GM12878 (cell line): ENCODE measurements at regions not wholly inside any gene's neighbourhood (a gene's known extent, or its start where the extent isn't known, plus 50 kb on each side); places are given as distances from the start of the nearest gene placed in this dataset.

Source experiments
- ATAC-seq: fragments of 200-7000 bp; cut with Tn5 transposase; 3 replicates; pipeline ENCODE4 v1.9.1; 2020; ENCODE audit warnings: mild to moderate bottlenecking, moderate library complexity
- BruUV-seq: library from RNA; stranded (reverse); fragments of 400-500 nt; replicated peaks from 2 replicates; lab custom pipeline; 2021; lab: Mats Ljungman, UMichigan
- CTCF ChIA-PET: fragments of 300-600 bp; sonication (Branson Sonifier 250); formaldehyde crosslinking; extraction: SDS; loops from one replicate; lab custom pipeline; 2021; ENCODE audit warnings: inconsistent platforms; lab: Yijun Ruan, JAX
- POLR2A ChIA-PET: fragments of 350-600 bp; formaldehyde crosslinking; extraction: SDS; loops from one replicate; lab custom pipeline; 2021; ENCODE audit warnings: inconsistent platforms; lab: Charles Lee
- RAD21 ChIA-PET: fragments of 300-600 bp; sonication (Branson Sonifier 250); formaldehyde crosslinking; loops from one replicate; lab custom pipeline; 2023; ENCODE audit warnings: antibody characterized with exemption; ENCODE audit not compliant: unreplicated experiment; lab: Charles Lee
- SMC1A ChIA-PET: fragments of 300-600 bp; sonication (Branson Sonifier 250); formaldehyde crosslinking; loops from one replicate; lab custom pipeline; 2023; ENCODE audit not compliant: unreplicated experiment, uncharacterized antibody; lab: Charles Lee
- DNase-seq: peaks from one replicate; pipeline ENCODE4 v3.0.0-alpha.2; 2011; ENCODE audit warnings: low read depth, low spot score
- FAIRE-seq: peaks from 3 replicates; lab custom pipeline; 2011; peaks lifted over from hg19 to GRCh38; lab: Jason Lieb, UNC
- H2AFZ ChIP-seq: 2 replicates; pipeline ENCODE4 v1.6.0; 2011; ENCODE audit warnings: low read depth, low read length, control low read depth; ENCODE audit not compliant: control insufficient read depth
- H3K27ac ChIP-seq: 2 replicates; pipeline ENCODE4 v1.5.1; 2011; ENCODE audit warnings: control low read depth; ENCODE audit not compliant: control insufficient read depth, insufficient read depth
- H3K27me3 ChIP-seq, 2 experiments: replicated peaks in 1 of 2; 2 replicates each; pipeline versions ENCODE4 v1.6.0 to v1.6.1; 2011; ENCODE audit warnings: low read length in 1 of 2; ENCODE audit not compliant: control insufficient read depth in 2 of 2, insufficient read depth in 2 of 2
- H3K36me3 ChIP-seq, 2 experiments: 2 replicates each; pipeline ENCODE4 v1.5.1; 2011; ENCODE audit warnings: low read length in 1 of 2; ENCODE audit not compliant: control insufficient read depth in 2 of 2, insufficient read depth in 2 of 2
- H3K4me1 ChIP-seq: 2 replicates; pipeline ENCODE4 v1.6.1; 2011; ENCODE audit warnings: mild to moderate bottlenecking, low read length, moderate library complexity, mixed read lengths; ENCODE audit not compliant: control insufficient read depth, insufficient read depth
- H3K4me2 ChIP-seq: 2 replicates; pipeline ENCODE4 v1.6.0; 2011; ENCODE audit warnings: control low read depth; ENCODE audit not compliant: control insufficient read depth, insufficient read depth
- H3K4me3 ChIP-seq: fragments of 200-600 bp; sonication (generic); 2 replicates; pipeline ENCODE4 v1.5.1; 2016
- H3K79me2 ChIP-seq: 2 replicates; pipeline ENCODE4 v1.6.0; 2011; ENCODE audit warnings: low read length; ENCODE audit not compliant: control insufficient read depth, insufficient read depth
- H3K9ac ChIP-seq: 2 replicates; pipeline ENCODE4 v1.8.0; 2011; ENCODE audit warnings: low read length, control low read depth, mixed read lengths; ENCODE audit not compliant: control insufficient read depth, insufficient read depth
- H3K9me3 ChIP-seq: replicated peaks from 3 replicates; pipeline ENCODE4 v1.5.1; 2011; ENCODE audit warnings: mild to moderate bottlenecking, low read length; ENCODE audit not compliant: control insufficient read depth, insufficient read depth
- H4K20me1 ChIP-seq: 2 replicates; pipeline ENCODE4 v1.6.0; 2011; ENCODE audit not compliant: control insufficient read depth, insufficient read depth
- NRF1 ChIP-seq: conservative IDR thresholded peaks from 2 replicates; pipeline ENCODE4 v1.6.1; 2011; ENCODE audit warnings: mild to moderate bottlenecking, low read depth, low read length, improper control_type of control experiment
- PAX5 ChIP-seq: IDR thresholded peaks from 2 replicates; pipeline ENCODE4 v1.6.1; 2011; ENCODE audit warnings: low read depth, low read length, borderline replicate concordance
- POU2F2 ChIP-seq: IDR thresholded peaks from 3 replicates; pipeline ENCODE4 v1.6.1; 2011; ENCODE audit warnings: low read depth, mild to moderate bottlenecking, low read length, borderline replicate concordance
- RELA ChIP-seq: fragments of 450-650 bp; IDR thresholded peaks from 2 replicates; pipeline ENCODE4 v1.8.0; 2014; ENCODE audit warnings: borderline replicate concordance; ENCODE audit not compliant: partially characterized antibody
- STAT1 ChIP-seq: fragments of 450-650 bp; conservative IDR thresholded peaks from 2 replicates; pipeline ENCODE4 v1.6.1; 2014; ENCODE audit warnings: antibody characterized with exemption, mild to moderate bottlenecking
- SUPT20H ChIP-seq: IDR thresholded peaks from 2 replicates; pipeline ENCODE4 v1.6.1; 2011; ENCODE audit warnings: low read depth, mild to moderate bottlenecking, low read length, moderate library complexity, borderline replicate concordance; ENCODE audit not compliant: control insufficient read depth
- ZNF217 ChIP-seq: fragments of 450-650 bp; IDR thresholded peaks from 2 replicates; pipeline ENCODE4 v1.6.1; 2017; ENCODE audit warnings: antibody characterized with exemption, mild to moderate bottlenecking
- ZNF384 ChIP-seq: IDR thresholded peaks from 2 replicates; pipeline ENCODE4 v1.6.1; 2012; ENCODE audit warnings: low read depth, mild to moderate bottlenecking, low read length, improper control_type of control experiment, borderline replicate concordance
- ZZZ3 ChIP-seq: IDR thresholded peaks from 2 replicates; pipeline ENCODE4 v1.6.1; 2011; ENCODE audit warnings: low read depth; ENCODE audit not compliant: control insufficient read depth, insufficient read length
- WGBS: methylation state at CpG from one replicate; pipeline ENCODE4 v1.1.6; 2016; ENCODE audit warnings: low lambda C conversion rate; ENCODE audit not compliant: insufficient replicate concordance, insufficient coverage; ENCODE audit errors: missing lambda C conversion rate; 5-methylcytosine and 5-hydroxymethylcytosine counted together
- in situ Hi-C: fragments of 300-500 bp; cut with MboI; formaldehyde crosslinking; loops from 9 replicates; pipeline ENCODE4 v1.14.3; 2018; ENCODE audit warnings: mixed read lengths
- intact Hi-C: fragments of 100-400 bp; cut with micrococcal nuclease; formaldehyde crosslinking; loops from one replicate; pipeline ENCODE4 v1.14.2; 2022; ENCODE audit not compliant: unreplicated experiment
- TF ChIP-seq, protein P1 (sequence below): fragments of 450-650 bp; IDR thresholded peaks from 2 replicates; pipeline ENCODE4 v1.6.1; 2014; ENCODE audit warnings: mild to moderate bottlenecking
- TF ChIP-seq, protein P2 (sequence below): fragments of 450-650 bp; IDR thresholded peaks from 2 replicates; pipeline ENCODE4 v1.6.1; 2017; ENCODE audit warnings: borderline replicate concordance
- TF ChIP-seq, protein P3 (sequence below): fragments of 450-650 bp; IDR thresholded peaks from 2 replicates; pipeline ENCODE4 v1.6.1; 2016; ENCODE audit warnings: mild to moderate bottlenecking
- TF ChIP-seq, protein P4 (sequence below): IDR thresholded peaks from 2 replicates; pipeline ENCODE4 v1.6.1; 2011; ENCODE audit warnings: borderline replicate concordance, low read depth, mild to moderate bottlenecking, moderate library complexity, low read length; ENCODE audit not compliant: insufficient read depth, poor library complexity, severe bottlenecking
- TF ChIP-seq, protein P5 (sequence below): fragments of 450-650 bp; IDR thresholded peaks from 2 replicates; pipeline ENCODE4 v1.6.1; 2018; ENCODE audit warnings: mild to moderate bottlenecking, low read depth, moderate library complexity; ENCODE audit not compliant: partially characterized antibody

DNA sequence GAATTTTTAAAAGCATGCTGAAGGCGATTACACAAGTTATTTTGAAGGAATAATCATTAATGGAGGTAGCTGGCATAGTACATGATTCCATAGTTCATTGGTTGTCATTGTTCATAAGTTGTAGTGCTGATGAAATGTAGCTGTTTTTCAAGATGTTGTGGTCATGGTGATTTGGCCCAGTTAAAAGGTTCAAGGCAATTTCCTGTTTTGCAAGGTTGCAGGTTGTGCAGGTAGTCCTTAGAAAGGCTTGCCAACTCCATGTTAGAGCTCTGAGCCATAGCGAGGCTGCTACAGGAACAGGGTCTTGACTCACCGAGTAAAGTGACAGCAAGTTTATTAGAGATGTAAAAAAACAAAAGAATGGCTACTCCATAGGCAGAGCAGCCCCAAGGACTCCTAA, 95.8 kb upstream of the CHORDC1 start:
- TF ChIP-seq, protein P1, sequence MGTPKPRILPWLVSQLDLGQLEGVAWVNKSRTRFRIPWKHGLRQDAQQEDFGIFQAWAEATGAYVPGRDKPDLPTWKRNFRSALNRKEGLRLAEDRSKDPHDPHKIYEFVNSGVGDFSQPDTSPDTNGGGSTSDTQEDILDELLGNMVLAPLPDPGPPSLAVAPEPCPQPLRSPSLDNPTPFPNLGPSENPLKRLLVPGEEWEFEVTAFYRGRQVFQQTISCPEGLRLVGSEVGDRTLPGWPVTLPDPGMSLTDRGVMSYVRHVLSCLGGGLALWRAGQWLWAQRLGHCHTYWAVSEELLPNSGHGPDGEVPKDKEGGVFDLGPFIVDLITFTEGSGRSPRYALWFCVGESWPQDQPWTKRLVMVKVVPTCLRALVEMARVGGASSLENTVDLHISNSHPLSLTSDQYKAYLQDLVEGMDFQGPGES: no peak
- TF ChIP-seq ZZZ3 (no peak), RELA (no peak), ZNF384 (no peak), PAX5 (no peak), SUPT20H (no peak), NRF1 (no peak), ZNF217 (no peak), POU2F2 (no peak), STAT1 (no peak)
- TF ChIP-seq, protein P2, sequence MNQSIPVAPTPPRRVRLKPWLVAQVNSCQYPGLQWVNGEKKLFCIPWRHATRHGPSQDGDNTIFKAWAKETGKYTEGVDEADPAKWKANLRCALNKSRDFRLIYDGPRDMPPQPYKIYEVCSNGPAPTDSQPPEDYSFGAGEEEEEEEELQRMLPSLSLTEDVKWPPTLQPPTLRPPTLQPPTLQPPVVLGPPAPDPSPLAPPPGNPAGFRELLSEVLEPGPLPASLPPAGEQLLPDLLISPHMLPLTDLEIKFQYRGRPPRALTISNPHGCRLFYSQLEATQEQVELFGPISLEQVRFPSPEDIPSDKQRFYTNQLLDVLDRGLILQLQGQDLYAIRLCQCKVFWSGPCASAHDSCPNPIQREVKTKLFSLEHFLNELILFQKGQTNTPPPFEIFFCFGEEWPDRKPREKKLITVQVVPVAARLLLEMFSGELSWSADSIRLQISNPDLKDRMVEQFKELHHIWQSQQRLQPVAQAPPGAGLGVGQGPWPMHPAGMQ: no peak
- TF ChIP-seq, protein P3, sequence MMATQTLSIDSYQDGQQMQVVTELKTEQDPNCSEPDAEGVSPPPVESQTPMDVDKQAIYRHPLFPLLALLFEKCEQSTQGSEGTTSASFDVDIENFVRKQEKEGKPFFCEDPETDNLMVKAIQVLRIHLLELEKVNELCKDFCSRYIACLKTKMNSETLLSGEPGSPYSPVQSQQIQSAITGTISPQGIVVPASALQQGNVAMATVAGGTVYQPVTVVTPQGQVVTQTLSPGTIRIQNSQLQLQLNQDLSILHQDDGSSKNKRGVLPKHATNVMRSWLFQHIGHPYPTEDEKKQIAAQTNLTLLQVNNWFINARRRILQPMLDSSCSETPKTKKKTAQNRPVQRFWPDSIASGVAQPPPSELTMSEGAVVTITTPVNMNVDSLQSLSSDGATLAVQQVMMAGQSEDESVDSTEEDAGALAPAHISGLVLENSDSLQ: no peak
- TF ChIP-seq, protein P4, sequence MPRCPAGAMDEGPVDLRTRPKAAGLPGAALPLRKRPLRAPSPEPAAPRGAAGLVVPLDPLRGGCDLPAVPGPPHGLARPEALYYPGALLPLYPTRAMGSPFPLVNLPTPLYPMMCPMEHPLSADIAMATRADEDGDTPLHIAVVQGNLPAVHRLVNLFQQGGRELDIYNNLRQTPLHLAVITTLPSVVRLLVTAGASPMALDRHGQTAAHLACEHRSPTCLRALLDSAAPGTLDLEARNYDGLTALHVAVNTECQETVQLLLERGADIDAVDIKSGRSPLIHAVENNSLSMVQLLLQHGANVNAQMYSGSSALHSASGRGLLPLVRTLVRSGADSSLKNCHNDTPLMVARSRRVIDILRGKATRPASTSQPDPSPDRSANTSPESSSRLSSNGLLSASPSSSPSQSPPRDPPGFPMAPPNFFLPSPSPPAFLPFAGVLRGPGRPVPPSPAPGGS: no peak
- TF ChIP-seq, protein P5, sequence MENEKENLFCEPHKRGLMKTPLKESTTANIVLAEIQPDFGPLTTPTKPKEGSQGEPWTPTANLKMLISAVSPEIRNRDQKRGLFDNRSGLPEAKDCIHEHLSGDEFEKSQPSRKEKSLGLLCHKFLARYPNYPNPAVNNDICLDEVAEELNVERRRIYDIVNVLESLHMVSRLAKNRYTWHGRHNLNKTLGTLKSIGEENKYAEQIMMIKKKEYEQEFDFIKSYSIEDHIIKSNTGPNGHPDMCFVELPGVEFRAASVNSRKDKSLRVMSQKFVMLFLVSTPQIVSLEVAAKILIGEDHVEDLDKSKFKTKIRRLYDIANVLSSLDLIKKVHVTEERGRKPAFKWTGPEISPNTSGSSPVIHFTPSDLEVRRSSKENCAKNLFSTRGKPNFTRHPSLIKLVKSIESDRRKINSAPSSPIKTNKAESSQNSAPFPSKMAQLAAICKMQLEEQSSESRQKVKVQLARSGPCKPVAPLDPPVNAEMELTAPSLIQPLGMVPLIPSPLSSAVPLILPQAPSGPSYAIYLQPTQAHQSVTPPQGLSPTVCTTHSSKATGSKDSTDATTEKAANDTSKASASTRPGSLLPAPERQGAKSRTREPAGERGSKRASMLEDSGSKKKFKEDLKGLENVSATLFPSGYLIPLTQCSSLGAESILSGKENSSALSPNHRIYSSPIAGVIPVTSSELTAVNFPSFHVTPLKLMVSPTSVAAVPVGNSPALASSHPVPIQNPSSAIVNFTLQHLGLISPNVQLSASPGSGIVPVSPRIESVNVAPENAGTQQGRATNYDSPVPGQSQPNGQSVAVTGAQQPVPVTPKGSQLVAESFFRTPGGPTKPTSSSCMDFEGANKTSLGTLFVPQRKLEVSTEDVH: no peak
- CTCF ChIA-PET: no interaction called here
- RAD21 ChIA-PET: no interaction called here
- Histone ChIP-seq H3K4me1 (no peaks in the 10 kb centered on the region), H3K36me3 (no peaks in the 10 kb centered on the region), H3K9me3 (no peaks in the 10 kb centered on the region), H4K20me1 (no peaks in the 10 kb centered on the region), H3K79me2 (no peaks in the 10 kb centered on the region), H3K9ac (no peak overlapping the region), H3K4me2 (no peak overlapping the region), H3K27ac (no peak overlapping the region), H3K27me3 (no peaks in the 10 kb centered on the region; a peak in 1 of 4 replicates), H2AFZ (no peak overlapping the region), H3K4me3 (no peak overlapping the region)
- in situ Hi-C loops: no loop called here
- DNase-seq: no peak
- no peak for ATAC-seq
- SMC1A ChIA-PET: no interaction called here
- POLR2A ChIA-PET: no interaction called here
- no TSS peak for BruUV-seq
- WGBS: 36% methylated on average over 3 of the region's 3 CpGs
- intact Hi-C loops: no loop called here
- no peak for FAIRE-seq
